PC-9 (cell line): ENCODE measurements at regions not wholly inside any gene's neighbourhood (a gene's known extent, or its start where the extent isn't known, plus 50 kb on each side); places are given as distances from the start of the nearest gene placed in this dataset.

Experiments used
- EZH2 ChIP-seq: fragments of 200-600 bp; sonication (generic); IDR thresholded peaks from 2 replicates; pipeline ENCODE4 v1.8.0; 2017; ENCODE audit warnings: antibody characterized with exemption, low read depth
- TF ChIP-seq, protein P1 (sequence below): fragments of 200-600 bp; sonication (generic); conservative IDR thresholded peaks from 2 replicates; pipeline ENCODE4 v1.6.1; 2017; ENCODE audit warnings: mixed run types, antibody characterized with exemption, mild to moderate bottlenecking, moderate library complexity

DNA sequence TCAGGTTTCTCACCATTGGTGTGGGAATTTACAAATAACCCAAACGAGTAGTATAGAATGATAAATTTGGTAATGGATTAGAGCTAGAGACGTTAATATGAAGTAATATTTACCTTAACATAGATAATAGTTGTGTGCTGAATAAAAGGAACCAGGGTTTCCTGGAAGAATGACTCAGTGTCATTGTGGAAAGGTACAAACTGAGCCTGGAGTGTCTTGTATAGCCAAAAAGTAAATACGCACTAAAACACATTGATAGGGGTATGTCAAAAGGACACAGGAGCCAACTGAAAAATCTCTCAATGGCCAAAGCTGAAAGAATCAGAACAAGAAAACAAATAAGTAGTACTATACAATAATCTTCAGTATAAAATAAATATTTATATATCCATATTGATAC, 363.5 kb downstream of the SLCO4C1 start:
- TF ChIP-seq, protein P1, sequence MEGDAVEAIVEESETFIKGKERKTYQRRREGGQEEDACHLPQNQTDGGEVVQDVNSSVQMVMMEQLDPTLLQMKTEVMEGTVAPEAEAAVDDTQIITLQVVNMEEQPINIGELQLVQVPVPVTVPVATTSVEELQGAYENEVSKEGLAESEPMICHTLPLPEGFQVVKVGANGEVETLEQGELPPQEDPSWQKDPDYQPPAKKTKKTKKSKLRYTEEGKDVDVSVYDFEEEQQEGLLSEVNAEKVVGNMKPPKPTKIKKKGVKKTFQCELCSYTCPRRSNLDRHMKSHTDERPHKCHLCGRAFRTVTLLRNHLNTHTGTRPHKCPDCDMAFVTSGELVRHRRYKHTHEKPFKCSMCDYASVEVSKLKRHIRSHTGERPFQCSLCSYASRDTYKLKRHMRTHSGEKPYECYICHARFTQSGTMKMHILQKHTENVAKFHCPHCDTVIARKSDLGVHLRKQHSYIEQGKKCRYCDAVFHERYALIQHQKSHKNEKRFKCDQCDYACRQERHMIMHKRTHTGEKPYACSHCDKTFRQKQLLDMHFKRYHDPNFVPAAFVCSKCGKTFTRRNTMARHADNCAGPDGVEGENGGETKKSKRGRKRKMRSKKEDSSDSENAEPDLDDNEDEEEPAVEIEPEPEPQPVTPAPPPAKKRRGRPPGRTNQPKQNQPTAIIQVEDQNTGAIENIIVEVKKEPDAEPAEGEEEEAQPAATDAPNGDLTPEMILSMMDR, result no peak
- no peak for TF ChIP-seq EZH2
